K562 (cell line): ENCODE measurements at regions not wholly inside any gene's neighbourhood (a gene's known extent, or its start where the extent isn't known, plus 50 kb on each side); places are given as distances from the start of the nearest gene placed in this dataset.

Source experiments
- CREB1 ChIP-seq, 2 experiments: sonication (generic) in 1 of 2; formaldehyde crosslinking in 1 of 2; IDR thresholded peaks; 2 replicates each; pipeline versions ENCODE4 v1.6.1 to v1.8.0; 2012 to 2022; ENCODE audit warnings: inconsistent platforms in 1 of 2, mild to moderate bottlenecking in 1 of 2, missing genetic modification reagents in 1 of 2, moderate library complexity in 1 of 2
- POLR2A ChIP-seq: fragments of 450-650 bp; conservative IDR thresholded peaks from 2 replicates; pipeline ENCODE4 v1.6.1; 2016
- SIN3B ChIP-seq: fragments of 450-650 bp; IDR thresholded peaks from 2 replicates; pipeline ENCODE4 v1.6.1; 2017; ENCODE audit warnings: low read depth, mild to moderate bottlenecking, moderate library complexity
- TBL1XR1 ChIP-seq, 2 experiments: IDR thresholded peaks; 2 replicates each; pipeline ENCODE4 v1.6.1; 2012; ENCODE audit warnings: improper control_type of control experiment in 2 of 2, low read length in 2 of 2, mild to moderate bottlenecking in 1 of 2
- ZBTB17 ChIP-seq: fragments of 450-650 bp; formaldehyde crosslinking; IDR thresholded peaks from 2 replicates; pipeline ENCODE4 v1.4.0; 2020; ENCODE audit warnings: mild to moderate bottlenecking
- ZNF57 ChIP-seq: fragments of 450-650 bp; formaldehyde crosslinking; IDR thresholded peaks from 2 replicates; pipeline ENCODE4 v1.4.0; 2020; ENCODE audit warnings: mild to moderate bottlenecking, moderate library complexity
- ZNF639 ChIP-seq, 2 experiments: fragments of 200-800 bp in 1 of 2; sonication (Bioruptor generic) in 1 of 2; sonication (generic) in 1 of 2; formaldehyde crosslinking in 1 of 2; IDR thresholded peaks in 1 of 2; conservative IDR thresholded peaks in 1 of 2; 2 replicates each; pipeline versions ENCODE4 v1.5.0 to v1.6.1; 2016 to 2020; ENCODE audit warnings: missing compliant biosample characterization in 1 of 2, missing genetic modification characterization in 1 of 2, missing genetic modification reagents in 1 of 2

- TF ChIP-seq SIN3B = no peak
- no peak for TF ChIP-seq CREB1 (IDR thresholded peaks at IDR 0.05)
- no peak for TF ChIP-seq CREB1 (CRISPR knock-in tag; IDR thresholded peaks at IDR 0.05)
- TF ChIP-seq ZNF639 (CRISPR knock-in tag; conservative IDR thresholded peaks at IDR 0.05 in 1 of 2, IDR thresholded peaks at IDR 0.05 in 1 of 2) = no peak
- TF ChIP-seq ZBTB17 (CRISPR knock-in tag) = no peak
- no peak for TF ChIP-seq TBL1XR1 (IDR thresholded peaks at IDR 0.05; ENCODE audit: low read length in 2 of 2)
- TF ChIP-seq ZNF57 (CRISPR knock-in tag) = no peak
- TF ChIP-seq POLR2A = no peak
Measured at GRCh38 chr21:21963911-21964310, 965.7 kb downstream of the NCAM2 start.
